Right lobe of liver (tissue), 6 donors: ENCODE measurements at regions not wholly inside any gene's neighbourhood (a gene's known extent, or its start where the extent isn't known, plus 50 kb on each side); places are given as distances from the start of the nearest gene placed in this dataset.

Experiments used
- ATAC-seq, 4 donors: fragments of 200-7000 bp; cut with Tn5 transposase; one replicate each; pipeline ENCODE4 v1.9.1; 2020; ENCODE audit warnings: mild to moderate bottlenecking in 4 of 4, moderate library complexity in 4 of 4
- DNase-seq, 3 donors: peaks; one replicate each; pipeline ENCODE4 v3.0.0-alpha.2; 2020
- H3K27ac ChIP-seq, 3 donors: fragments of 200-600 bp; one replicate each; pipeline ENCODE4 v1.8.0; 2022
- H3K27me3 ChIP-seq, 2 donors: fragments of 200-600 bp; one replicate each; pipeline ENCODE4 v1.8.0; 2022
- H3K36me3 ChIP-seq, 4 donors: fragments of 200-600 bp; sonication (generic) in 1 of 4; one replicate each; pipeline versions ENCODE4 v1.5.1 to v1.8.0; 2017 to 2022; ENCODE audit warnings: control low read depth in 1 of 4
- H3K4me1 ChIP-seq, 4 donors: fragments of 200-600 bp; sonication (generic) in 1 of 4; one replicate each; pipeline versions ENCODE4 v1.5.1 to v1.8.0; 2017 to 2022; ENCODE audit warnings: control low read depth in 1 of 4
- H3K4me3 ChIP-seq, 3 donors: fragments of 200-600 bp; one replicate each; pipeline ENCODE4 v1.8.0; 2022
- H3K9me3 ChIP-seq, 4 donors: fragments of 200-600 bp; sonication (generic) in 1 of 4; one replicate each; pipeline versions ENCODE4 v1.5.1 to v1.8.0; 2017 to 2022; ENCODE audit warnings: control low read depth in 1 of 4
- POLR2A ChIP-seq: fragments of 450-650 bp; IDR thresholded peaks from one replicate; pipeline ENCODE4 v1.6.1; 2017; ENCODE audit warnings: antibody characterized with exemption, mild to moderate bottlenecking
- WGBS: methylation state at CpG from one replicate; pipeline ENCODE4 v1.1.6; 2018; ENCODE audit warnings: low coverage, low lambda C conversion rate; ENCODE audit not compliant: insufficient coverage; ENCODE audit errors: missing lambda C conversion rate; 5-methylcytosine and 5-hydroxymethylcytosine counted together
- intact Hi-C, 2 donors: fragments of 100-400 bp; cut with DNase I; formaldehyde crosslinking; loops; one replicate each; pipeline versions ENCODE4 v1.11.2 to v1.14.1; 2022
- TF ChIP-seq, protein P1 (sequence below), 4 donors: fragments of 200-600 bp in 3 of 4; fragments of 450-650 bp in 1 of 4; IDR thresholded peaks; one replicate each; pipeline versions ENCODE4 v1.5.1 to v1.8.0; 2016 to 2022; ENCODE audit warnings: antibody characterized with exemption in 4 of 4, mild to moderate bottlenecking in 2 of 4
- donor health status: DM: no; HTN: yes; CAD: no.
- donor health status: DM: no; HTN: no; CAD: no.
- donor health status: DM: no; HTN: no; CAD: no.
- donor health status: DM: no; HTN: yes; CAD: no.
- donor health status: DM: no; HTN: yes; CAD: no.

DNA sequence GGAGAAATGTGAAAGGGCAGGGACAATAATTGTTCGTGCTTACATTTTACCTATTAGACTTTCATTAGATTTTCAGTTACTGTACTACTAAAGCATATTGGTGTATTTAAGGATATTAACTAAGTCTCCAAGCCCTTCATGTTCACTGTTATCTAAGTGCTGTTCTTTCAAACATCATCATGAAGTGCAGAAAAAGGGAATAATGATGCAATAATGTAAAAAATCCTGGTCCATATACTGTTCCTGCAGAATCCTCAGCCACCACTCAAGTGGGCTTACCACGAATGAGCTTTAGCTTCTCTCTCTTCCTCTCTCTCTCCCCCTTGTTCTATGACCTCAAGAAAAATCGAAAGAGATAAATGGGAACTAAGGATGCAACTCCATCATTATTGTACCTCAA lies 600.7 kb downstream of the UTRN start:
- H3K36me3 ChIP-seq, result no peaks in the 10 kb centered on the region
- H3K27ac ChIP-seq, result no peak overlapping the region
- H3K4me3 ChIP-seq, result no peak overlapping the region
- DNase-seq (no peak), ATAC-seq (no peak)
- no peaks in the 10 kb centered on the region for H3K9me3 ChIP-seq
- TF ChIP-seq POLR2A, result no peak
- TF ChIP-seq, protein P1, sequence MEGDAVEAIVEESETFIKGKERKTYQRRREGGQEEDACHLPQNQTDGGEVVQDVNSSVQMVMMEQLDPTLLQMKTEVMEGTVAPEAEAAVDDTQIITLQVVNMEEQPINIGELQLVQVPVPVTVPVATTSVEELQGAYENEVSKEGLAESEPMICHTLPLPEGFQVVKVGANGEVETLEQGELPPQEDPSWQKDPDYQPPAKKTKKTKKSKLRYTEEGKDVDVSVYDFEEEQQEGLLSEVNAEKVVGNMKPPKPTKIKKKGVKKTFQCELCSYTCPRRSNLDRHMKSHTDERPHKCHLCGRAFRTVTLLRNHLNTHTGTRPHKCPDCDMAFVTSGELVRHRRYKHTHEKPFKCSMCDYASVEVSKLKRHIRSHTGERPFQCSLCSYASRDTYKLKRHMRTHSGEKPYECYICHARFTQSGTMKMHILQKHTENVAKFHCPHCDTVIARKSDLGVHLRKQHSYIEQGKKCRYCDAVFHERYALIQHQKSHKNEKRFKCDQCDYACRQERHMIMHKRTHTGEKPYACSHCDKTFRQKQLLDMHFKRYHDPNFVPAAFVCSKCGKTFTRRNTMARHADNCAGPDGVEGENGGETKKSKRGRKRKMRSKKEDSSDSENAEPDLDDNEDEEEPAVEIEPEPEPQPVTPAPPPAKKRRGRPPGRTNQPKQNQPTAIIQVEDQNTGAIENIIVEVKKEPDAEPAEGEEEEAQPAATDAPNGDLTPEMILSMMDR (IDR thresholded peaks at IDR 0.05), result no peak
- intact Hi-C loops, result no loop called here
- H3K27me3 ChIP-seq, result no peaks in the 10 kb centered on the region
- 66% methylated on average over 3 of the region's 3 CpGs for whole genome bisulfite sequencing
- H3K4me1 ChIP-seq, result no peaks in the 10 kb centered on the region

DNA sequence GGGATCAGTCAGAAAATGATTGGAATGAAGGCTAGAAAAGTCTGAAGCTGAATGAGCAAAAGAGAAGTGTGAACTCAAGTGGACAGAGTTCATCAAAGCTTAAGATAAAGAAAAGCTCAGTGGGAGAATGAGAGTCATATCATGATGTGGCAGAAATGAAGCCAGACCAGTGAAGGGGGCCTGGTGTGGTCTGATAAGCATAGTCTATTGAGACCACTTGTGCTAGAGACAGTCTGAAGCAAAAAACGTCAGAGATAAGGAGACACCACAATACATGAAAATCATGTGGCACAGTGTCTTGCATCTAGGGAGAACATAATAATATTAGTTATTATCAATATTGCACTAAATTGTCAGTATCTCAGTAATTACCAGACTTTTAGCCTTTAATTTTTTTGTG lies 601.5 kb downstream of the UTRN start:
- intact Hi-C loops, result no loop called here
- no peak overlapping the region for H3K4me3 ChIP-seq
- no peaks in the 10 kb centered on the region for H3K36me3 ChIP-seq
- no peak for ATAC-seq
- H3K9me3 ChIP-seq, result no peaks in the 10 kb centered on the region
- H3K27me3 ChIP-seq, result no peaks in the 10 kb centered on the region
- WGBS, result 50% methylated on average over 1 of the region's 1 CpG
- H3K27ac ChIP-seq, result no peak overlapping the region
- no peak for DNase-seq
- TF ChIP-seq POLR2A, result no peak
- TF ChIP-seq, protein P1 (IDR thresholded peaks at IDR 0.05), result no peak
- no peaks in the 10 kb centered on the region for H3K4me1 ChIP-seq

DNA sequence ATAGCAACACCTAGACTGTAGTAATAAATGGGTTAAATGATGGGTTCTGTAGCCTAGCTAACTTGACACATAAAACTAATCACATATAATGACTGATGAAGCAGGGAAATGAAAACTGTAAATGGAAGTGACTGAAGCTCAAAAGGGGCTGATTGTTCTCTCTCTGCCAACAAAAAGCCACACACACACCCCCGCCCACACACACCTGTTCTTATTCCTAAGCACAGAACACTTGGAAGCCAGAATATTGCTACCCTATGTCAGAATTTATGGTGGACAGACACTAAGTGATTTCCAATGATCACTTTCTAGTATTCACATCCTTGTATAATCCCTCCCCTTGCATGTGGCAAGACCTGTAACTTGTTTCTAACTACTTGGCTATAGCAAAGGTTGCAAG lies 603.5 kb downstream of the UTRN start:
- Histone ChIP-seq H3K9me3 (no peaks in the 10 kb centered on the region), H3K27ac (no peak overlapping the region), H3K4me1 (no peaks in the 10 kb centered on the region), H3K36me3 (no peaks in the 10 kb centered on the region), H3K4me3 (no peak overlapping the region), H3K27me3 (no peaks in the 10 kb centered on the region)
- ATAC-seq (no peak), DNase-seq (no peak)
- intact Hi-C loops, result no loop called here
- no peak for TF ChIP-seq POLR2A
- TF ChIP-seq, protein P1 (IDR thresholded peaks at IDR 0.05), result no peak
- 50% methylated on average over 1 of the region's 1 CpG for WGBS

DNA sequence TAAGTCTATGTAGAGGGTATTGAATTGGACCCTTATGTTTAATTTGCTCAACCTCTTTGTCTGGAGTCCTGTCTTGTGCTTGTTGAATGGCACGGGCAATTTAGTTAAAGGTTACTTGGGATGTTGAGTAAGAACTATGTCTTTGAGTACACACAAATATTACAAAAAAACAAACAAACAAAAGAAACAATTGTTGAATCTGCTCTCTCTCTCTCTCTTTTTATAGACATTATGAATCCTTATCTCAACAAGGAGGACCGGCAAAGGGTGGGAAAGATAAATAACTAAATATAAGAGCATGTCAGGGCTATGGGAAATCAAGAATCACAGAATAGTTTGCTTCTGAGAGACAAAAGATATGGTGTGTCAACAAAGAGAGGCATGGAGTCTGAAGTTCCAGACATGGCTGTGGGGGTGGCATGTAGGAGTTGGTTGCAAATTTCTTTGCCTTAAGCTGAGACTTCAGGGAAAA lies 608.6 kb downstream of the UTRN start:
- intact Hi-C loops, result no loop called here
- ATAC-seq (no peak), DNase-seq (no peak)
- H3K4me1 ChIP-seq, result no peaks in the 10 kb centered on the region
- H3K36me3 ChIP-seq, result no peaks in the 10 kb centered on the region
- H3K27me3 ChIP-seq, result no peaks in the 10 kb centered on the region
- no peak for TF ChIP-seq POLR2A
- TF ChIP-seq, protein P1 (IDR thresholded peaks at IDR 0.05), result no peak
- H3K4me3 ChIP-seq, result no peak overlapping the region
- WGBS, result 21% methylated on average over 2 of the region's 2 CpGs
- H3K27ac ChIP-seq, result no peak overlapping the region
- no peaks in the 10 kb centered on the region for H3K9me3 ChIP-seq

DNA sequence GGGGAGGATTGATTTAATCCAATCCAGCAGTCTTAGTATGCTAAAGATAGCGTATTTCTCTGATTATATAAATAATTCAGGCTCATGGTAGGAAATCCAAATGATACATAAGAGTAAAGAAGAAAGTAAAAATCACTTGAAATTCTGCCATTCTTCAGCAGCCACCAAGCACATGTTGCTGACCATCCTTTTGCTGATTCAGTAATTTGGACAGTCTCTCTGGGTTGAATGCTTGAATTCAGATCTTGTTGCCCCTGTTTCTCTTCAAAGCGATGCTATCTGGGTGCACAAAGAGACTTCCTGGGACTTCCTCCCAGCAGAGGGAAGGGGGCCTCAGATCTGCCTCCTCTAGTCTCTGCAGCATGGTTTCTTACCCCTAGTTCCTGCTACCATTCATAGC lies 609.1 kb downstream of the UTRN start:
- WGBS, result 78% methylated on average over 1 of the region's 2 CpGs
- DNase-seq (no peak), ATAC-seq (no peak)
- H3K36me3 ChIP-seq, result no peaks in the 10 kb centered on the region
- H3K27me3 ChIP-seq, result no peaks in the 10 kb centered on the region
- no peaks in the 10 kb centered on the region for H3K9me3 ChIP-seq
- TF ChIP-seq, protein P1 (IDR thresholded peaks at IDR 0.05), result no peak
- no peak for TF ChIP-seq POLR2A
- no peaks in the 10 kb centered on the region for H3K4me1 ChIP-seq
- H3K27ac ChIP-seq, result no peak overlapping the region
- intact Hi-C loops, result no loop called here
- no peak overlapping the region for H3K4me3 ChIP-seq
